ENCODE measurements at regions not wholly inside any gene's neighbourhood (a gene's known extent, or its start where the extent isn't known, plus 50 kb on each side); places are given as distances from the start of the nearest gene placed in this dataset.

GRCh38 chr18:67938660-67939059 is 422.1 kb upstream of the DSEL start:
- TF ChIP-seq CTCF (conservative IDR thresholded peaks at IDR 0.05; ENCODE audit: low read length) (no peak), EZH2phosphoT487 (IDR thresholded peaks at IDR 0.05; ENCODE audit: borderline replicate concordance) (no peak)
